HG03175 (cell line): ENCODE measurements at regions not wholly inside any gene's neighbourhood (a gene's known extent, or its start where the extent isn't known, plus 50 kb on each side); places are given as distances from the start of the nearest gene placed in this dataset.

Experiments used
- ATAC-seq: cut with Tn5 transposase; IDR thresholded peaks from one replicate; pipeline ENCODE4 v1.9.1; 2021; ENCODE audit warnings: mild to moderate bottlenecking, moderate library complexity; ENCODE audit not compliant: unreplicated experiment

GRCh38 chr19:30672926-30673325, 300.7 kb downstream of the ZNF536 start:
- no peak for ATAC-seq

GRCh38 chr19:30671622-30672051, 299.5 kb downstream of the ZNF536 start:
- ATAC-seq: no peak

GRCh38 chr19:30671367-30671619, 299.1 kb downstream of the ZNF536 start:
- no peak for ATAC-seq

GRCh38 chr19:30670562-30671366, 298.6 kb downstream of the ZNF536 start:
- no peak for ATAC-seq

GRCh38 chr19:30670011-30670329, 297.8 kb downstream of the ZNF536 start:
- no peak for ATAC-seq

- ATAC-seq: no peak
These were observed 297.3 kb downstream of the ZNF536 start for GRCh38 chr19:30669329-30670010.

GRCh38 chr19:30668521-30669155, 296.5 kb downstream of the ZNF536 start:
- no peak for ATAC-seq

- ATAC-seq: no peak
These were observed 295.6 kb downstream of the ZNF536 start for GRCh38 chr19:30667746-30668145.

- no peak for ATAC-seq
These were observed 295.0 kb downstream of the ZNF536 start for GRCh38 chr19:30667227-30667626.

GRCh38 chr19:30666301-30666803, 294.2 kb downstream of the ZNF536 start:
- peak; percentile 47 for ATAC-seq

GRCh38 chr19:30665449-30665848, 293.3 kb downstream of the ZNF536 start:
- no peak for ATAC-seq

- no peak for ATAC-seq
These were observed 291.5 kb downstream of the ZNF536 start for GRCh38 chr19:30663611-30664174.

- no peak for ATAC-seq
These were observed 290.2 kb downstream of the ZNF536 start for GRCh38 chr19:30662211-30662861.

GRCh38 chr19:30659638-30660037, 287.5 kb downstream of the ZNF536 start:
- ATAC-seq: no peak

- no peak for ATAC-seq
These were observed 284.4 kb downstream of the ZNF536 start for GRCh38 chr19:30656520-30657100.

- ATAC-seq: no peak
These were observed 281.6 kb downstream of the ZNF536 start for GRCh38 chr19:30653646-30654386.

- ATAC-seq: no peak
These were observed 280.6 kb downstream of the ZNF536 start for GRCh38 chr19:30652751-30653150.

GRCh38 chr19:30651691-30652090, 279.5 kb downstream of the ZNF536 start:
- ATAC-seq: no peak

- ATAC-seq: no peak
These were observed 278.9 kb downstream of the ZNF536 start for GRCh38 chr19:30651066-30651465.

- ATAC-seq: no peak
These were observed 277.9 kb downstream of the ZNF536 start for GRCh38 chr19:30649934-30650614.
